ENCODE measurements at regions not wholly inside any gene's neighbourhood (a gene's known extent, or its start where the extent isn't known, plus 50 kb on each side); places are given as distances from the start of the nearest gene placed in this dataset.
"Not testable (repeated sequence)": the region's sequence is repeated elsewhere in the genome, so short reads cannot be mapped to it uniquely, and the experiment has no call there.

DNA sequence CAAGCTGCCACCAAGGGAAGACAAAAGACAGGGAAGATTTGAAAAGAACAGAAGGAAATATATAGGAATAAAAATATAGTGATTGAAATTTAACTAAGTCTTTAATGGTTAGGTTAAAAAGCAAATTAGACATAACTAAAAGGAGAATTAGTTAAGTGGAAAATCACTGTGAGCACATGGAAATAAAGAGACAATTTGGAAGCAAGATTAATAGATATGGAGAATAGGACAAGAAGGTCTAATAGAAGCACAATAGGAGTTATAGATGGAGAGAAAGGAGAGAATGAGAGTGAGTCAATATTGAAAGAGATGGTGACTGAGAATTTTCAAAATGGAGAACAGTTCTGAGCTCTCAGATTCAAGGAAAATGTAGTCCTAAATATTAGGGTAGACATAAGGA, 176.9 kb downstream of the ASB1 start:
- H3K4me3 Mint-ChIP-seq, result no peak overlapping the region
- H3K4me1 Mint-ChIP-seq, result no peaks in the 10 kb centered on the region
- H3K36me3 Mint-ChIP-seq (ENCODE audit: low read depth), result no peaks in the 10 kb centered on the region
- peaks cover 14% of the 10 kb centered on the region for H3K9me3 Mint-ChIP-seq
- H3K27ac Mint-ChIP-seq, result no peak overlapping the region
- no peak for ATAC-seq (replicated peaks)
- H3K27me3 Mint-ChIP-seq, result peaks cover 38% of the 10 kb centered on the region

DNA sequence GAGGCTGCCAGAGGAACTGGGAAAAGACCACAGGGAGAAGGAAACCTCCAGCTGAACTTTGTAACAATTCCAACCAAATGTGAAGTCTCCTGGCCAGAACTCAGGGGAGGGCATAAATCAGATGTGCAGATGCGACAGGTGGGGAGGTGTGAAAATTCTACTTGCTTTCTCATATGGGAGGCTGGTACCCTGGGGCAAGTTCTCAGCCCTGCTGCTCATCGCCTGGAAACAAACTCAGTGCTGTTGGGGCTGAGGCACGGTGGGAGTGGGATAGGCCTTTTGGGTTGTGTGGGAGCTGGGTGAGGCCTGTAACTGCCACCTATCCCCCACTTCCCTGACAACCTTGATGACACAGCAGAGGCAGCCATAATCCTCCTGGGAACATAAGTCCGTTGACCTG, 179.6 kb downstream of the ASB1 start:
- no peaks in the 10 kb centered on the region for H3K4me1 Mint-ChIP-seq
- peaks cover 36% of the 10 kb centered on the region for H3K27me3 Mint-ChIP-seq
- no peak for ATAC-seq (replicated peaks)
- no peaks in the 10 kb centered on the region for H3K36me3 Mint-ChIP-seq (ENCODE audit: low read depth)
- peaks cover 23% of the 10 kb centered on the region for H3K9me3 Mint-ChIP-seq
- no peak overlapping the region for H3K27ac Mint-ChIP-seq
- H3K4me3 Mint-ChIP-seq, result no peak overlapping the region

DNA sequence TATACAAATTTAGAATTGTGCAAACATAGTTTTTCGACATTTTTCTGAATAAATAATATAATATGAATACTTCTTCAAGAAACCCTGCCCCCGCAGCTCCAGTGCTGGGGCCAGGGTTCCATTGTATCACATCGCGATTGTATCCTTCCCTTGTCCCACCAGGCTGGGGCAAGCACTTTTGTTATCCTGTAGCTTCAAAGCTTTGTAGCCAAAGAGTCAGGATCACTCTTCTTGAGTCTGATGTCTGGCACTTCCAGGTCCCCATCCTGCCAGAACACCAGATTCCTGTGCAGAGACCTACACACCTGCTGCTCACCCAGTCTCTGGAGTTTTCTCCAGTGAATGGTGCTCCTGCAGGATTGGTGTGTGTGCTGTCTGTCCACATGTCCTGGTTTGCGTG, 186.9 kb downstream of the ASB1 start:
- Mint-ChIP-seq H3K27me3 (peaks cover 31% of the 10 kb centered on the region), H3K27ac (no peak overlapping the region), H3K4me3 (no peak overlapping the region), H3K4me1 (no peaks in the 10 kb centered on the region), H3K9me3 (peaks cover 9% of the 10 kb centered on the region), H3K36me3 (ENCODE audit: low read depth) (no peaks in the 10 kb centered on the region)
- ATAC-seq (replicated peaks), result no peak

DNA sequence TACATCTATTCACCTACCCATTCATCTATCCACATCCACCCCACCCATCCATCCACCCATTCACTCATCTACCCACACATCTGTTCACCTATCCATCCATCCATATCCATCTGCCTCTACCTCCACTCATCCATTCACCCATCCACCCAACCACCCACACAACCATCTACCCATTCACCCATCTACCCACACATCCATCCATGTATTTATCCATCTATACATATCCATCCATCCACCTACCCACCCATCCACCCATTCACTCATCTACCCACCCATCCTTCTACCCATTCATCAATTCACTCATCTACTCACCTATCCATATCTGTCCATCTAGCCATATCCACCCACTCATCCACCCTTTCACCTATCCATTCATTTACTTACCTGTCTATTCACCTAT, 187.6 kb downstream of the ASB1 start:
- H3K27me3 Mint-ChIP-seq, result peaks cover 30% of the 10 kb centered on the region
- H3K4me1 Mint-ChIP-seq, result no peaks in the 10 kb centered on the region
- H3K27ac Mint-ChIP-seq, result no peak overlapping the region
- H3K4me3 Mint-ChIP-seq, result no peak overlapping the region
- H3K9me3 Mint-ChIP-seq, result peaks cover 4% of the 10 kb centered on the region
- no peaks in the 10 kb centered on the region for H3K36me3 Mint-ChIP-seq (ENCODE audit: low read depth)
- no peak for ATAC-seq (replicated peaks)

DNA sequence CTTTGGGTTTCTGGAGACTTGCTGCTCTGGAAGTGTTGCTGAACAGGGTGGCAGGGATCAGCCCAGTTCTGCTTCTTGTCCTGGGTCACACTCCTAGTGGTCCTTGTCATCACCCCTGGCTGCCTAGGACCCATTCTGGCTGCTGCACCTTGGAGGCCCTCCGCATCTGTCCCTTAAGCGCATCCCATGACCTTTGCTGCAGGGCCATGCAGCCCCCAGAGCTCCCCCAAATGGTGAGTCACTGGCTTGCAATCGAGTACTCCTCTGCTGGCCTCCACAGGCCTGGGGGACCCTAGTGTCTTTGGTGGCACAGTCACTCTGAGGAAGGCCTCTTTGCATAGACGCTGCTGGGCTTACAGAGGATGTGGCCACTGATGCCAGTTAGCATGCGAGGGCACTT, 188.5 kb downstream of the ASB1 start:
- no peaks in the 10 kb centered on the region for H3K4me1 Mint-ChIP-seq
- H3K27me3 Mint-ChIP-seq, result peaks cover 33% of the 10 kb centered on the region
- no peaks in the 10 kb centered on the region for H3K36me3 Mint-ChIP-seq (ENCODE audit: low read depth)
- H3K4me3 Mint-ChIP-seq, result no peak overlapping the region
- ATAC-seq (replicated peaks), result no peak
- H3K9me3 Mint-ChIP-seq, result peaks cover 4% of the 10 kb centered on the region
- H3K27ac Mint-ChIP-seq, result no peak overlapping the region

DNA sequence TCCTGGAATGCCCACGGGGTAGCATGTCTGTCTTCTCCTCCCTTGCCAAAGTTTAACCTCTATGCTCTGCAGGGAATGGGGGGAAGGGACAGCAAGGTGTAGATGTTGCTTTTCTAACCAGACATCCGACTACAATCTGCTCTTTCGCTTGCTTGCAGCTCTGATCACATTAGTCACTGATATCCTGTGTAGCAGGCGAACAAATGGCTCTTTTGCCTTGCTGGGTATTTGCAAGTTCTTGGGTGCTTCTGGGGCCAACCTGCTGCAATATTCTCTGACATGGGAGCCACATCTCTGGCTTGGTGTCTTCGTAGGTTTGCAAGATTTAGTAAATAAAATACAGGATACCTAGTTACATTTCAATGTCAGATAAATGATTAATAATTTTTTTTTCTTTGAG, 190.0 kb downstream of the ASB1 start:
- H3K9me3 Mint-ChIP-seq, result peaks cover 4% of the 10 kb centered on the region
- no peak overlapping the region for H3K4me3 Mint-ChIP-seq
- H3K27me3 Mint-ChIP-seq, result peaks cover 41% of the 10 kb centered on the region
- ATAC-seq (replicated peaks), result no peak
- H3K4me1 Mint-ChIP-seq, result no peaks in the 10 kb centered on the region
- no peak overlapping the region for H3K27ac Mint-ChIP-seq
- no peaks in the 10 kb centered on the region for H3K36me3 Mint-ChIP-seq (ENCODE audit: low read depth)

DNA sequence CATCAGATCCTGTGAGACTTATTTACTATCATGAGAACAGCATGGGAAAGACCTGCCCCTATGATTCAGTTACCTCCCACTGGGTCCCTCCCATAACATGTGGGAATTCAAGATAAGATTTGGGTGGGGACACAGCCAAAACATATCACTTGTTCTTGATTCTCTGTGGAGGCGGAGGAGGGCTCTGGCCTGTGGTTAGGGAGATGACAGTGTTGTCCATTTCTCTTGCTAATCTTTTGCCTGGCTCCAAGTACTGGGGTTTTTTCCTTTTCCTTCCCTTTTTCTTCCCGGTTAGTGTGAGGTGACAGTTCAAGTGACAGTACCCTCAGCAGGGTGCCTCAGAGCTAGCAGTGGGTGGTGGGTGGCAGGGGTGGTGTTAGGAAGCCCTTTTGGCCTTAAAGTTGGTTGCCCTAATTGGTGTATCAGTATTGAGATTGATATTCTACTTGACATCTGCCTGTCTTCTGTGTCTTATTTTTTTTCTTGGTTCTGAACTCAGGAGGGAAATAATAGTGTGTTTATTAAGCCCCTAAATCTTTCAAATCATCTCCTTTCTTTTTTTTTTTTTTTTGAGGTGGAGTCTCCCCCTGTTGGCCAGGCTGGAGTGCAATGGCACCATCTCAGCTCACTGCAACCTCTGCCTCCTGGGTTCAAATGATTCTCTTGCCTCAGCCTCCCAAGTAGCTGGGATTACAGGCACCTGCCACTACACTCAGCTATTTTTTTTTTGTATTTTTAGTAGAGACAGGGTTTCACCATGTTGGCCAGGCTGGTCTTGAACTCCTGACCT, 192.0 kb downstream of the ASB1 start:
- not testable (repeated sequence) for H3K27ac Mint-ChIP-seq; H3K9me3 Mint-ChIP-seq; ATAC-seq (replicated peaks); H3K4me1 Mint-ChIP-seq; H3K4me3 Mint-ChIP-seq; H3K36me3 Mint-ChIP-seq (ENCODE audit: low read depth)
- H3K27me3 Mint-ChIP-seq, result peaks cover 47% of the 10 kb centered on the region

DNA sequence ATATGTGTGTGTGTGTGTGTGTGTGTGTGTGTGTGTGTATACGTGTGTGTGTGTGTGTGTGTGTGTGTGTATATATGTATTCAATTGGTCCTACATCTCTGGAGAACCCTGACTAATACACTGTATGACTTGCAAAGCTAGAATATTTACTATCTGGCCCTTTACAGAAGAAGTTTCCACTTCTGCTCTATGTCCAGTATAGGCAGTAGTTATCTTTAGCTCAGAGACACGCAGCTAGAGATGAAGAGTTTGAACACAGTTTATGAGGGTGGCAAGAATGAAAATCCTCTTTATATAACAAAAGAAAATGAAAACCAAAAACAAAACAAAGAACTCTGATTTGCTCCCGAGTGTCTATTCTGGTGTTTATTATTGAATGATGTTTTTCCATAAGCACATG, 201.2 kb downstream of the ASB1 start:
- Mint-ChIP-seq H3K36me3 (ENCODE audit: low read depth) (no peaks in the 10 kb centered on the region), H3K4me1 (no peaks in the 10 kb centered on the region), H3K27me3 (peaks cover 1% of the 10 kb centered on the region), H3K27ac (no peak overlapping the region), H3K9me3 (no peaks in the 10 kb centered on the region), H3K4me3 (no peak overlapping the region)
- no peak for ATAC-seq (replicated peaks)

DNA sequence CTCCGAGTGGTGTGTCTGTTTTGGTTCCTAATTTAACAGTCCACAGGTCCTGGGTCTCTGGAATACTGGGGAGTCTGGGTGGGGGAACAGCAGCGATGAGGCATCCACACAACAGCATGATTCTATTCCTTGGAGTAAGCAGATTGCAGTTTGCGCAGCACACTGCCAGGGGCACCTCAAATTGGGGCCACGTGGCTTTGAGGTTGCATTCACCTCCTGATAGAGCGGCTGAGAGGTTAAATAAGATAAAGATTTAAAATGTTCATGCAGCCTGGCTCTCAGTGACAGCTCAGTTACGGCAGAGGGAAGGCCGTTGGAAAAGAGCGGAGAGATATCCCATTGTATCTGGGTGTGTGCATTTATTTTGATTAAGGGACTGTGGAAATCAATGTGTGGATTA, 202.3 kb downstream of the ASB1 start:
- ATAC-seq (replicated peaks), result no peak
- Mint-ChIP-seq H3K27ac (no peak overlapping the region), H3K27me3 (no peaks in the 10 kb centered on the region), H3K9me3 (no peaks in the 10 kb centered on the region), H3K4me3 (no peak overlapping the region), H3K4me1 (no peaks in the 10 kb centered on the region), H3K36me3 (ENCODE audit: low read depth) (no peaks in the 10 kb centered on the region)

DNA sequence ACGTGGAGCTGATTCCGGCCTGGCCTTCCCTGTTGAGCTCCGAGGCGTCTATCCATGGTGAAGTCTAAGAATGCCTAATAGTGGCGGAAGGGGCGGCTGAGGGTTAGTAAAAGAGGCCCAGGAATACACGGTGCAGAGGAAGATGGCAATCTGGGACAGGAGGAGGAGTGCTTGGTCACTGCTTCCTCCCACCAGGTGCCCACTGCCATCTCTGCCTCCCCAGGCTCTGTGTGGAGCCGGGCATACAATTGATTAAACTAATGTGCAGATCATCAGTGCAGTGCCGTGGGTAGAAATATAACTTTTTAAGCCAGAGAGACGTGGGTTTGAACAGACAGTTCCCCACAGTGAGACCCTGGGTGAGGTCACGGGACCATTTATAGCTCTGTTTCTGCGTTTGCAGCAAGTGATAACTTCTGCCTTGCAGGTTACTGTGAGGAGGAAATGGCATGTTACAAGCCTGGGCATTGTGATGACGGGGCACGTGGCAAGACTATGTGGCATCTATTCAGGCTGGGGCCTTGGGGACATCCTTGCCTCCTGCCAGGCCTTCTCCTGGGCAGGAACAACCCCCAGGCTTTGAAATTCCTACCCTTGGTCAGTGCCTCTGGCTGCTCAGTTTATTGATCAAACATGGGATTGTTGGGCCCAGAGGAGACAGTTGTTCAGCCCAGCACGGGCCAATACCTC, 204.9 kb downstream of the ASB1 start:
- no peak for ATAC-seq (replicated peaks)
- Mint-ChIP-seq H3K27ac (no peak overlapping the region), H3K27me3 (peaks cover 5% of the 10 kb centered on the region)

DNA sequence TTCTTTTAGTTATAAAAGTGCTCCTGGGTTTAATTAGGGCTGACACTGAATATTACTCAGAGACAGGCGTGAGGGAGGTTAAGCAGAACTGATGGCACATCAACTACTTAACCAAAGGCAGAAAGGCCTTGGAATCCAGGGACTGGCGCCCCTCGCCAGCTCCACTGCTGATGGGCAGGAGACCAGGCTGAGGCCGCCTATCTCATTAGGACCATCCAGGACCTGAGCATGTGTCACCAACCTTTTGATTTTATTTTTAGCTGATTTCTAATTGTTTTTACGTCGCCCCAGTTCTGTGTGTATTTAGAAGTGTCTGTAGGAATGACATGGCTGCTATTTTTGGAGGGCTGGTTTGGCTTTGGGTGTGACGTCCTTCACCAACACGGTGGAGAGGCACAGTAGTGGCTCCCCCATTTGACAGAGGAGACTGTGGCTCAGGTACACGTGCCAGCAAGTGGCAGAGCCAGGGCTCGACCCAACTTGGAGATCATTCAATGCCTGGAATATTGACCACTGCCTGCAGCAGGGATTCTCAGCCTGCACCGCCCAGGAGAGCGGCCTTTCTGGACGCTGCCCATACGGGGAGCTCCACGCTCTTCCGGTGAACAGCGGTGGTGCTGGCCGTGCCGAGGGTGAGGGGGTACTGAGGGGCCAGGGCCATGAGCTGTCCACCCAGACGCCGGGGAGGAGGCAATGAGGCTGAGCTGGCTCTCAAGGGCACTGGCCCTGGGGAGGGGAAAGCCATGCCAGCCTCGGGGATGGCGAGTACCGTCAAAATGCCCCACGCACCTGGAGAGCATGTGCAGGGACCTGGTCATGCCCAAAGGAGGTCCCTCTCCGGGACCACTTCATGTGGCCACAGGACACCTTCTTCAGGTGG, 205.7 kb downstream of the ASB1 start:
- H3K4me1 Mint-ChIP-seq, result no peaks in the 10 kb centered on the region
- H3K27me3 Mint-ChIP-seq, result peaks cover 5% of the 10 kb centered on the region
- H3K27ac Mint-ChIP-seq, result no peak overlapping the region
- H3K9me3 Mint-ChIP-seq, result no peaks in the 10 kb centered on the region
- H3K36me3 Mint-ChIP-seq (ENCODE audit: low read depth), result no peaks in the 10 kb centered on the region
- no peak for ATAC-seq (replicated peaks)
- no peak overlapping the region for H3K4me3 Mint-ChIP-seq

More for the DNA sequence above, 204.9 kb downstream of the ASB1 start:
- Mint-ChIP-seq H3K9me3 (no peaks in the 10 kb centered on the region), H3K4me1 (no peaks in the 10 kb centered on the region), H3K36me3 (ENCODE audit: low read depth) (no peaks in the 10 kb centered on the region), H3K4me3 (no peak overlapping the region)

DNA sequence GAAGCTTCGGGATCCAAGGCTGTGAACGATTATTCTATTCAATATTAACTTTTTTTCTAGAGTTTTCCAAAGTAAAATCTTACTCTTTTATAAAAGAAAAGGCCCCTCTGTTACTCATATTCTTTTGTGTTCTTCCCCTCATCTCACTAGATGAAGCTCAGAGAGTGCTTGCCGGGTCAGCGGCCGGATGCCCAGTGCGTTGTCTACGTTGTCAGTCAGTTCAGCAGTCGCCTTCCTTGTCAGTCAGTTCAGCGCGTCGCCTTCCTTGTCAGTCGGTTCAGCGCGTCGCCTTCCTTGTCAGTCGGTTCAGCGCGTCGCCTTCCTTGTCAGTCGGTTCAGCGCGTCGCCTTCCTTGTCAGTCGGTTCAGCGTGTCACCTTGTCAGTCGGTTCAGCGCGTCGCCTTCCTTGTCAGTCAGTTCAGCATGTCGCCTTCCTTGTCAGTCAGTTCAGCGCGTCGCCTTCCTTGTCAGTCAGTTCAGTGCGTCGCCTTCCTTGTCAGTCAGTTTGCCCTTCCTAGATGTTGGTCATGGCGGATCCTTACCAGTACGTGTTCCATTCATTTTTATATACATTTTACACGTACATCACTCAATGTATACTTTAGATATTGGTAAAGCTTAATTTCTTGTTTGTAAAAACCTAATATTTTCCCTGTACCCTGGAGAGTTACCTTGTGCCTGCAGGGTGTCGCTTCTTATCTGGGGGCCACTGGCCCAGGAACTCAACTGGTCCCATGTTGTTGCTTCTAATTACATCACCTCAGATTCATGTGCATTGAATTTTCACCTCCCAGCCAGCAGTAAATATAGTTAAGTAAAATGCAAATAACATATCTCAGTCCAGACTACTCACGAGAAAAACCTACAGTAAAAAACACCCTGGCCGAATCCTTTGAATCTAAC, 206.9 kb downstream of the ASB1 start:
- Mint-ChIP-seq H3K27ac (no peak overlapping the region), H3K4me1 (no peaks in the 10 kb centered on the region), H3K36me3 (ENCODE audit: low read depth) (no peaks in the 10 kb centered on the region), H3K27me3 (peaks cover 5% of the 10 kb centered on the region), H3K9me3 (no peaks in the 10 kb centered on the region), H3K4me3 (no peak overlapping the region)
- no peak for ATAC-seq (replicated peaks)

DNA sequence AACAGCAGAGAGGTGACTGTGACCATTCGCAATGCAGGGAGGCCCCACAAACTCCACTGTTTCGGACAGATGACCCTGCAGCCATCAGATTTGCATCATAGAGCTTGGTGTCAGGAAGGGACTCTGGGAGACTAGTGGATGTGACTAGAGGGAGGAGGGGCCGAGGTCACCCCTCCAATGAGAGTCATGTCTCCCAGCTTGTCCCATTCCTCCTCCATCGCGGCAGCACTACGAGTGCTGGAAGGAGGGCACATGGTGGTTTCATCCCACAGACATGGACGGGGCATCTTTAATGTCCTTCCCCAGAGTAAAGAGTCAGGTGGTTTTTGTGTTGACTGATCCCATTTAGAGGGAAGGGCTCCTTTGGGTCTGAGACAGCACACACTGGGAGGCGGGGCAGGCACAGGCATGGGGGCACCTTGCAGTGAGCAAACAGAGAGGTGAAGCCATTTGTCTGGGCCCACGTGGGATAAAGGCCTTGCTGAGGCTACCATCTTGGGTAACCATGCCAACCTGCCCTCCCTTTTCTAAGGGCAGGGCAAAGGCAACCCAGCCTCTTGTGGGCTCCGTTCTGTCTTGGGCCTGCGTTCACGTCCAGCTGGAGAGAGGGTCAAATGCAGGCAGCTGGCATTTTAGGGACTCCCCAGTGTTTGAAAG, 208.1 kb downstream of the ASB1 start:
- H3K36me3 Mint-ChIP-seq (ENCODE audit: low read depth), result no peaks in the 10 kb centered on the region
- H3K4me1 Mint-ChIP-seq, result no peaks in the 10 kb centered on the region
- H3K9me3 Mint-ChIP-seq, result no peaks in the 10 kb centered on the region
- no peak overlapping the region for H3K27ac Mint-ChIP-seq
- H3K27me3 Mint-ChIP-seq, result peaks cover 5% of the 10 kb centered on the region
- no peak overlapping the region for H3K4me3 Mint-ChIP-seq
- ATAC-seq (replicated peaks), result no peak

Measured in activated T-helper 17 cell treated with anti-CD3 and anti-CD28 coated beads, Interleukin-2, amount 50 U/mL, for 72 hours (primary cell).